ENCODE measurements at regions not wholly inside any gene's neighbourhood (a gene's known extent, or its start where the extent isn't known, plus 50 kb on each side); places are given as distances from the start of the nearest gene placed in this dataset.
A peak's percentile ranks its signal among the peaks of the same experiment; 100 is the strongest.

DNA sequence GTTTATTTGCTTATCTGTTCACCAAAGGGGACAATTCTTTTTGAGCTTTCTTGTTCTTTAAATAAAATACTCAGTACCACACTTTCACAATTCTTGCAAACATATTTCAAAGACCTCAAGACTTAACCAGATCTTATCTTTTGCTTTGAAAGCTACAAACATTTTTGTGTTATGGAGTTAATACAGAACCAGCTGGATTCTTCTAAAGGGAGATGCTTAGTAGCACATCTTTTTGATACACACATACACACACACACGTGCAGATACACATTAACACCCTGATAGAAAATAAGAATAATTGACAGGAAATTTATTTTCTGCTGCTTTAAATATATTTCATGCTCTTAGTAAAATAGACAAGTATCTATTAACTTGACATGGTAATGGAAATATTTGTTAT, 379.1 kb downstream of the SH2D1A start:
- TF ChIP-seq, protein P1, sequence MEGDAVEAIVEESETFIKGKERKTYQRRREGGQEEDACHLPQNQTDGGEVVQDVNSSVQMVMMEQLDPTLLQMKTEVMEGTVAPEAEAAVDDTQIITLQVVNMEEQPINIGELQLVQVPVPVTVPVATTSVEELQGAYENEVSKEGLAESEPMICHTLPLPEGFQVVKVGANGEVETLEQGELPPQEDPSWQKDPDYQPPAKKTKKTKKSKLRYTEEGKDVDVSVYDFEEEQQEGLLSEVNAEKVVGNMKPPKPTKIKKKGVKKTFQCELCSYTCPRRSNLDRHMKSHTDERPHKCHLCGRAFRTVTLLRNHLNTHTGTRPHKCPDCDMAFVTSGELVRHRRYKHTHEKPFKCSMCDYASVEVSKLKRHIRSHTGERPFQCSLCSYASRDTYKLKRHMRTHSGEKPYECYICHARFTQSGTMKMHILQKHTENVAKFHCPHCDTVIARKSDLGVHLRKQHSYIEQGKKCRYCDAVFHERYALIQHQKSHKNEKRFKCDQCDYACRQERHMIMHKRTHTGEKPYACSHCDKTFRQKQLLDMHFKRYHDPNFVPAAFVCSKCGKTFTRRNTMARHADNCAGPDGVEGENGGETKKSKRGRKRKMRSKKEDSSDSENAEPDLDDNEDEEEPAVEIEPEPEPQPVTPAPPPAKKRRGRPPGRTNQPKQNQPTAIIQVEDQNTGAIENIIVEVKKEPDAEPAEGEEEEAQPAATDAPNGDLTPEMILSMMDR (IDR thresholded peaks at IDR 0.05; ENCODE audit: insufficient read depth, missing control alignments): no peak
- no peak for DNase-seq (ENCODE audit: insufficient read length, low spot score)
- FAIRE-seq: no peak

DNA sequence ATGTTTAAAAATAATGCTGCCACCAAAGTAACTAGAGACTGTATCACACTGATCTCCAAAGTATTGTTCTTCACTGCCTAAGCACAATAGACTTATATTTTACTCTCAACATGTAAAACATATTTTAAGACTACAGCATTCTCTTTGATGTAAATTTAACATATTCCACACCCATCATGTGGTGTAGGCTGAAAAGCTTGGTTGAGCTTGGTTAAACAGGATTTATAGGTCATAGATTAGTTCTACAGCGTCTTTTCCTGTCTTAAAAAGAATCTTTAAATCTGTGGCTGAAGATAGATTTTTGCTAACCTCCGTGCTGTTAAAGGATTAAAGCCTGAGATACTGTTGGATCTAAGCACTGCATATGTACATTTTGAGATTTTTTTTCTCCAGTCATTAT, 379.9 kb downstream of the SH2D1A start:
- TF ChIP-seq, protein P1 (IDR thresholded peaks at IDR 0.05; ENCODE audit: insufficient read depth, missing control alignments): no peak
- peak; percentile 80 for FAIRE-seq
- no peak for DNase-seq (ENCODE audit: insufficient read length, low spot score)

DNA sequence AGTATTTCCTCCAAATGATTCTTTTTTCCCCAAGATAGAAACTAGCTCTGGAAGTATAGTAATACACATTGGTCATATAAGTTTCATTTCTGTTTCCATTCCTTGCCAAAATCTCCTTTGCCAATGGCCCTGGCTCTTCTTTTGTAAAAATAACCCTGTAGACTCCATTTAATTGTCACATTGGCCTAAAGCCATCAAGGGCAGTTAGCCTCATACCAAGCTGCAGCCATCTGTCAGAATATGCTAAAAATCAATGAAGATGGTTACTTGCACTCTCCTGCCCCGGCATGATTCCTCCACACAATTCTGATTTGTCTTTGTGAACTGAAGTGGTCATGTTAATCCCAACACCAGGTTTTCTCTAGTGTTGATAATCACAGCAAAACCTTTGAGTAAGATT, 380.5 kb downstream of the SH2D1A start:
- FAIRE-seq (no peak), DNase-seq (ENCODE audit: insufficient read length, low spot score) (no peak)
- TF ChIP-seq, protein P1 (IDR thresholded peaks at IDR 0.05; ENCODE audit: insufficient read depth, missing control alignments): no peak

DNA sequence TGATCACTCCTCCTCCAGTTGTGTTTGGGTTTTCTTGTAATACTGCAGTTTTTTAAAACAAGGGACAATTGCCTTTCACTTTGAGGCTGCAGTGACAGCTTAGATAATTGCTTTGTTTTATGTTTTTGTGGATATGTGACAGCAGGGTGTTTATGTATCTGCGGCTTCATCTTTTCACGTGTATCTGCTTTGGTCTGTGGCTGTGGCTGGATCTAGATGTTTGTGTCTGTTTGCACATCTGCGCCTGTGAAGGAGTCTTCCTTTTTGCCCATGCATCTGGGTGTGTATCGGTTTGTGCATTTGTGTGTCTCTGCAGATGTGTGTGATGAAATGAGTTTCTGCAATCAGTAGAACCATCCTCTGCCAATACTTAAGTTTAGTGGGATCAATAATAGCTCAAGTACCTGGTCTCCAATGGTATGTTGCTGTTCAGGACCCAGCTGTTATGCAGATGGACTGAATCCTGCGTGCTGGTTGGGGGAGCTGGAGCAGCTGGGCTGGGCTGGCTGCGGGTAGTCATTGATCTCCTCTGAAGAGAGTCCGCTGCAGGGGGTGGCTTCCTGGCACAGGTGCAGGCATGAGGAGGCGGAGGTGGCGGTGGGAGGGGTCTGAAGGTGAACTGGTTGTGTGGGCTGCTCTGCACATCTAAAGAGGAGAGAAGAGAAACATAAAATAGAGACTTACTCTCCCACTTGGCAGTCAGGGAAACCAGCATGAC, 390.3 kb downstream of the SH2D1A start:
- TF ChIP-seq, protein P1 (IDR thresholded peaks at IDR 0.05; ENCODE audit: insufficient read depth, missing control alignments): no peak
- DNase-seq (ENCODE audit: insufficient read length, low spot score): no peak
- FAIRE-seq: no peak

DNA sequence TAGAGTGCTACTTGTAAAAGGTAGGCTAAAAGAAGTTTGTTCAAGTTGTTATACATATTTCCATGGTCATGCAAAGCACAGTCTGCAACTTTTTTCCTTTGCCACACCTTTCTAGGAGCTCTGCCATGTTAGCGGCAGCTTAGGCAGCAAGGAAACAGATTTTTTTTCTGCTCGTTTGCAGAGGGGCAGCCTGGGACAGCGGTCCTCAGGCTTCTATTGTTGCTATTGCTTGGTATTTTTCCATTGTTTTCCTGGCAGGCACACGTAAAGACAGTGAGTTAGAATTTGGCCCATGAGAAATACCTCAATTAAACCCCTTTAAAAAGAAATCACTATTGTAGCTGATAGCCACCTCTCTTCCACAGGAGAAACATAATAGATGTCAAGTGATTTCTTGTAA, 391.4 kb downstream of the SH2D1A start:
- no peak for DNase-seq (ENCODE audit: insufficient read length, low spot score)
- TF ChIP-seq, protein P1 (IDR thresholded peaks at IDR 0.05; ENCODE audit: insufficient read depth, missing control alignments): no peak
- no peak for FAIRE-seq

DNA sequence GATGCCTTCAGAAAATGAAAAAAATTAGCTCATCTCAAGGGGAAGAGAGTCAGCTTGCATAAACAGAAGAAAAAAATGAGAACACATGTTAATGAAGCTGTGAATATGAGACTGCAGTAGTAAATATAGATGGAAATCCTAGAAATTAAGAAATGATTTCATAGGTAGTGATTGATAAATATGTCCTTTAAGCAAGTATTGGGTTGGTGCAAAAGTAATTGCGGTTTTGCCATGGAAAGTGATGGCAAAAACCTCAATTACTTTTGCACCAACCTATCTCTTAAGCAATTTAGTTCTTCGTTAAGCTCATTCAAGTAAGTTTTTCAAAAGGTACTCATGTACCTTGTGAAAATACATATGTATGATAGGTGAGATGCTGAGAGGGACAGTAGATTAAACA, 400.9 kb downstream of the SH2D1A start:
- DNase-seq (ENCODE audit: insufficient read length, low spot score) (no peak), FAIRE-seq (no peak)
- TF ChIP-seq, protein P1 (IDR thresholded peaks at IDR 0.05; ENCODE audit: insufficient read depth, missing control alignments): no peak

DNA sequence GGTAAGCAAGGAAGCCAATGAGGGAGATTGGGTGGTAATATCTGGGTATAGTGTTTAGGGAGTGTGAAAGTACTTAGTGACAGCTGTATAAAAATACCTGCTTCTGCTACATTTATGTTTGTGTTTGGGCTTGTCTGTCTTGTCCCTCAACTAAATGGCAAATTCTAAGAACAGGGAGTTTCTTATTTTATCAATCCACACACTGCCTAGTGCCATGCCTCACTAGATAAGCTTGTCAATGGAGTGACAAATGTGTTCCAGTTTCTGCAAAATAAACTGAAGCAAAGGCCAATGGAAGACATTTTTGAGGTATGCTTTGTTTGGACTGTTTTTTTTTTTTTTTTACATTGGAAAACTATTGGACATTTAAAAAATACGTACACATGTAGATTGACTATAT, 418.0 kb downstream of the SH2D1A start:
- FAIRE-seq (no peak), DNase-seq (ENCODE audit: insufficient read length, low spot score) (no peak)
- TF ChIP-seq, protein P1 (IDR thresholded peaks at IDR 0.05; ENCODE audit: insufficient read depth, missing control alignments): no peak

Data from D721Med (cell line).